Transverse colon (tissue), 3 donors: ENCODE measurements at regions not wholly inside any gene's neighbourhood (a gene's known extent, or its start where the extent isn't known, plus 50 kb on each side); places are given as distances from the start of the nearest gene placed in this dataset.

Experiments
- EP300 ChIP-seq: sonication (generic); formaldehyde crosslinking; IDR thresholded peaks from one replicate; pipeline ENCODE4 v1.6.1; 2017; ENCODE audit warnings: antibody characterized with exemption, low read depth
- TF ChIP-seq, protein P1 (sequence below), 5 experiments: fragments of 200-600 bp in 3 of 5; fragments of 450-650 bp in 2 of 5; sonication (generic) in 3 of 5; IDR thresholded peaks; 1 replicate in 2 of 5; 2 replicates in 3 of 5; pipeline ENCODE4 v1.5.1; 2016 to 2017; ENCODE audit warnings: antibody characterized with exemption in 5 of 5, inconsistent platforms in 3 of 5, mild to moderate bottlenecking in 2 of 5, moderate library complexity in 1 of 5

DNA sequence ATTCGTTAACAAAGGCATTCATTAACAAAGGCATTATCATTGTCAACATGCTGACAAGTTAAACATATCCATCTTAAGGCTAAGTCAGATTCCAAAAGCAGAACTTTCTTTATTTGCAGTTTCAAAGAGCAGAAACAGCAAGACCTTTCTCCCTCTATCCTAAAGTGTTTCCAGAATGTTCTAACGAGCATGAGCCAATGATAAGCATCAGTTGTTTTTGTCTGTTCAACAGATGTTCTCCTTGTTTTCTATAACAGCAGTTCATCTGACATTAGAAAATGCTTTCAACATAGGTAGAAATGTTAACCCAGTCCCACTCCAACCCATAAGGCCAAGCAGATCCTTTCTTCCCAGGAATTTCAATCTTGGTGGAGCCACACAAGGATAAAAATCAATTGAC is 77.6 kb upstream of the POMGNT2 start:
- TF ChIP-seq, protein P1, sequence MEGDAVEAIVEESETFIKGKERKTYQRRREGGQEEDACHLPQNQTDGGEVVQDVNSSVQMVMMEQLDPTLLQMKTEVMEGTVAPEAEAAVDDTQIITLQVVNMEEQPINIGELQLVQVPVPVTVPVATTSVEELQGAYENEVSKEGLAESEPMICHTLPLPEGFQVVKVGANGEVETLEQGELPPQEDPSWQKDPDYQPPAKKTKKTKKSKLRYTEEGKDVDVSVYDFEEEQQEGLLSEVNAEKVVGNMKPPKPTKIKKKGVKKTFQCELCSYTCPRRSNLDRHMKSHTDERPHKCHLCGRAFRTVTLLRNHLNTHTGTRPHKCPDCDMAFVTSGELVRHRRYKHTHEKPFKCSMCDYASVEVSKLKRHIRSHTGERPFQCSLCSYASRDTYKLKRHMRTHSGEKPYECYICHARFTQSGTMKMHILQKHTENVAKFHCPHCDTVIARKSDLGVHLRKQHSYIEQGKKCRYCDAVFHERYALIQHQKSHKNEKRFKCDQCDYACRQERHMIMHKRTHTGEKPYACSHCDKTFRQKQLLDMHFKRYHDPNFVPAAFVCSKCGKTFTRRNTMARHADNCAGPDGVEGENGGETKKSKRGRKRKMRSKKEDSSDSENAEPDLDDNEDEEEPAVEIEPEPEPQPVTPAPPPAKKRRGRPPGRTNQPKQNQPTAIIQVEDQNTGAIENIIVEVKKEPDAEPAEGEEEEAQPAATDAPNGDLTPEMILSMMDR (IDR thresholded peaks at IDR 0.05), result no peak
- no peak for TF ChIP-seq EP300
